GF-D8 (cell line): ENCODE measurements at regions not wholly inside any gene's neighbourhood (a gene's known extent, or its start where the extent isn't known, plus 50 kb on each side); places are given as distances from the start of the nearest gene placed in this dataset.

Experiments
- DNase-seq: peaks from one replicate; lab custom pipeline; 2025; lab: John Stamatoyannopoulos, UW

GRCh38 chr6:105765239-105765638, 320.9 kb upstream of the PRDM1 start:
- DNase-seq: no peak

- no peak for DNase-seq
Measured at GRCh38 chr6:105764315-105764714, 321.8 kb upstream of the PRDM1 start.

GRCh38 chr6:105763866-105764265, 322.3 kb upstream of the PRDM1 start:
- DNase-seq: no peak

- no peak for DNase-seq
Measured at GRCh38 chr6:105760746-105761145, 325.4 kb upstream of the PRDM1 start.

GRCh38 chr6:105759946-105760345, 326.2 kb upstream of the PRDM1 start:
- no peak for DNase-seq

- no peak for DNase-seq
Measured at GRCh38 chr6:105759015-105759414, 327.1 kb upstream of the PRDM1 start.

- no peak for DNase-seq
Measured at GRCh38 chr6:105757512-105758200, 328.5 kb upstream of the PRDM1 start.

- DNase-seq: no peak
Measured at GRCh38 chr6:105755885-105756284, 330.3 kb upstream of the PRDM1 start.

- DNase-seq: no peak
Measured at GRCh38 chr6:105753620-105754211, 332.4 kb upstream of the PRDM1 start.

GRCh38 chr6:105753207-105753606, 332.9 kb upstream of the PRDM1 start:
- DNase-seq: no peak

GRCh38 chr6:105750089-105750488, 336.0 kb upstream of the PRDM1 start:
- no peak for DNase-seq

GRCh38 chr6:105748737-105749161, 337.4 kb upstream of the PRDM1 start:
- peak; percentile 37 for DNase-seq

- peak; percentile 23 for DNase-seq
Measured at GRCh38 chr6:105747823-105748405, 338.2 kb upstream of the PRDM1 start.

- DNase-seq: peak; percentile 52
Measured at GRCh38 chr6:105746509-105746908, 339.6 kb upstream of the PRDM1 start.

GRCh38 chr6:105746130-105746505, 340.0 kb upstream of the PRDM1 start:
- DNase-seq: peak; percentile 30

GRCh38 chr6:105745464-105746129, 340.5 kb upstream of the PRDM1 start:
- DNase-seq: no peak

- no peak for DNase-seq
Measured at GRCh38 chr6:105744815-105745214, 341.3 kb upstream of the PRDM1 start.

- DNase-seq: no peak
Measured at GRCh38 chr6:105740946-105741645, 338.2 kb upstream of the PREP start.

- no peak for DNase-seq
Measured at GRCh38 chr6:105739764-105740163, 336.9 kb upstream of the PREP start.

- no peak for DNase-seq
Measured at GRCh38 chr6:105733556-105734162, 330.8 kb upstream of the PREP start.

GRCh38 chr6:105728995-105729394, 326.1 kb upstream of the PREP start:
- DNase-seq: no peak
